H9 (cell line): ENCODE measurements at regions not wholly inside any gene's neighbourhood (a gene's known extent, or its start where the extent isn't known, plus 50 kb on each side); places are given as distances from the start of the nearest gene placed in this dataset.

ENCODE experiments used
- DNase-seq: peaks from one replicate; pipeline ENCODE4 v3.0.0-alpha.2; 2017
- H2AFZ ChIP-seq: one replicate; pipeline ENCODE4 v1.6.1; 2013; ENCODE audit warnings: mild to moderate bottlenecking, low read length, control low read depth, moderate library complexity
- H2AK5ac ChIP-seq: 2 replicates; pipeline ENCODE4 v1.6.1; 2013; ENCODE audit warnings: low read length, control low read depth, mixed read lengths; ENCODE audit not compliant: insufficient read length
- H2BK120ac ChIP-seq: one replicate; pipeline ENCODE4 v1.6.1; 2013; ENCODE audit warnings: low read depth, mild to moderate bottlenecking, low read length, control low read depth, inconsistent platforms; ENCODE audit not compliant: poor library complexity, severe bottlenecking
- H2BK12ac ChIP-seq: 2 replicates; pipeline ENCODE4 v1.6.1; 2013; ENCODE audit warnings: low read length, control low read depth, mixed read lengths, low read depth; ENCODE audit not compliant: insufficient read length
- H2BK15ac ChIP-seq: 2 replicates; pipeline ENCODE4 v1.6.1; 2013; ENCODE audit warnings: low read depth, low read length, control low read depth
- H2BK20ac ChIP-seq: one replicate; pipeline ENCODE4 v1.6.1; 2013; ENCODE audit warnings: low read depth, mild to moderate bottlenecking, low read length, control low read depth, inconsistent platforms; ENCODE audit not compliant: poor library complexity, severe bottlenecking
- H2BK5ac ChIP-seq: 2 replicates; pipeline ENCODE4 v1.6.1; 2013; ENCODE audit warnings: low read length, control low read depth, mixed read lengths; ENCODE audit not compliant: insufficient read length
- H3K14ac ChIP-seq: 2 replicates; pipeline ENCODE4 v1.6.1; 2013; ENCODE audit warnings: low read length, control low read depth; ENCODE audit not compliant: insufficient read depth
- H3K18ac ChIP-seq: 2 replicates; pipeline ENCODE4 v1.6.1; 2013; ENCODE audit warnings: low read depth, mild to moderate bottlenecking, mixed read lengths, low read length, control low read depth; ENCODE audit not compliant: insufficient read length
- H3K23ac ChIP-seq: 2 replicates; pipeline ENCODE4 v1.6.1; 2013; ENCODE audit warnings: low read length, control low read depth, mixed read lengths, low read depth; ENCODE audit not compliant: insufficient read length
- H3K23me2 ChIP-seq: 2 replicates; pipeline ENCODE4 v1.6.1; 2013; ENCODE audit warnings: low read depth, mild to moderate bottlenecking, mixed read lengths, low read length, control low read depth; ENCODE audit not compliant: insufficient read length, poor library complexity, severe bottlenecking
- H3K27ac ChIP-seq: 2 replicates; pipeline ENCODE4 v1.5.1; 2013; ENCODE audit warnings: low read length, control low read depth, mixed read lengths, low read depth; ENCODE audit not compliant: insufficient read length
- H3K27me3 ChIP-seq: 2 replicates; pipeline ENCODE4 v1.6.1; 2013; ENCODE audit warnings: low read length, control low read depth, inconsistent platforms; ENCODE audit not compliant: insufficient read depth
- H3K4ac ChIP-seq: 2 replicates; pipeline ENCODE4 v1.6.1; 2013; ENCODE audit warnings: low read depth, mild to moderate bottlenecking, control low read depth, inconsistent platforms, low read length, moderate library complexity
- H3K4me1 ChIP-seq: 2 replicates; pipeline ENCODE4 v1.6.1; 2013; ENCODE audit warnings: low read length, control low read depth, inconsistent platforms; ENCODE audit not compliant: insufficient read depth
- H3K4me2 ChIP-seq: 2 replicates; pipeline ENCODE4 v1.6.1; 2013; ENCODE audit warnings: low read length, control low read depth, mixed read lengths; ENCODE audit not compliant: insufficient read length, insufficient read depth
- H3K56ac ChIP-seq: 2 replicates; pipeline ENCODE4 v1.6.1; 2013; ENCODE audit warnings: low read depth, mild to moderate bottlenecking, mixed read lengths, low read length, control low read depth; ENCODE audit not compliant: insufficient read length
- H3K79me1 ChIP-seq: 2 replicates; pipeline ENCODE4 v1.6.1; 2013; ENCODE audit warnings: low read depth, mild to moderate bottlenecking, moderate library complexity, low read length, control low read depth, inconsistent platforms; ENCODE audit not compliant: insufficient read depth, poor library complexity, severe bottlenecking
- H3K79me2 ChIP-seq: 2 replicates; pipeline ENCODE4 v1.6.1; 2013; ENCODE audit warnings: low read length, control low read depth, inconsistent platforms; ENCODE audit not compliant: insufficient read depth
- H3K9ac ChIP-seq: 2 replicates; pipeline ENCODE4 v1.6.1; 2013; ENCODE audit warnings: low read length, control low read depth, mixed read lengths; ENCODE audit not compliant: insufficient read length; ENCODE audit errors: extremely low read depth
- H3K9me3 ChIP-seq: one replicate; pipeline ENCODE4 v1.6.1; 2013; ENCODE audit warnings: low read depth, low read length, inconsistent platforms; ENCODE audit not compliant: control insufficient read depth
- H3T11ph ChIP-seq: one replicate; pipeline ENCODE4 v1.6.1; 2013; ENCODE audit warnings: mild to moderate bottlenecking, low read length, control low read depth, inconsistent platforms
- H4K20me1 ChIP-seq: one replicate; pipeline ENCODE4 v1.6.1; 2013; ENCODE audit not compliant: control insufficient read depth, insufficient read length, insufficient read depth
- H4K5ac ChIP-seq: 2 replicates; pipeline ENCODE4 v1.6.1; 2013; ENCODE audit warnings: low read depth, mild to moderate bottlenecking, mixed read lengths, low read length, control low read depth; ENCODE audit not compliant: insufficient read length
- H4K8ac ChIP-seq: replicated peaks from 2 replicates; pipeline ENCODE4 v1.6.1; 2013; ENCODE audit warnings: low read length, control low read depth, mixed read lengths, low read depth; ENCODE audit not compliant: insufficient read length
- H4K91ac ChIP-seq: 2 replicates; pipeline ENCODE4 v1.6.1; 2013; ENCODE audit warnings: low read depth, mild to moderate bottlenecking, moderate library complexity, mixed read lengths, low read length, control low read depth; ENCODE audit not compliant: insufficient read length
- H3K27ac Mint-ChIP-seq, 3 experiments: 2 replicates in 2 of 3; 3 replicates in 1 of 3; pipeline ENCODE4 v1.8.0; 2020 to 2021; ENCODE audit warnings: mixed read lengths in 3 of 3, mild to moderate bottlenecking in 1 of 3, moderate library complexity in 1 of 3
- H3K27me3 Mint-ChIP-seq: 2 replicates; pipeline ENCODE4 v1.8.0; 2021; ENCODE audit warnings: low read depth, mild to moderate bottlenecking, moderate library complexity, mixed read lengths
- H3K36me3 Mint-ChIP-seq, 3 experiments: 2 replicates in 2 of 3; 3 replicates in 1 of 3; pipeline ENCODE4 v1.8.0; 2020 to 2021; ENCODE audit warnings: low read depth in 3 of 3, mixed read lengths in 3 of 3; ENCODE audit not compliant: insufficient read depth in 1 of 3
- H3K4me1 Mint-ChIP-seq, 2 experiments: 2 replicates each; pipeline ENCODE4 v1.8.0; 2020; ENCODE audit warnings: mixed read lengths in 2 of 2
- H3K4me3 Mint-ChIP-seq, 2 experiments: 2 replicates in 1 of 2; 3 replicates in 1 of 2; pipeline ENCODE4 v1.8.0; 2020 to 2021; ENCODE audit warnings: mild to moderate bottlenecking in 2 of 2, mixed read lengths in 2 of 2, moderate library complexity in 1 of 2
- H3K9me3 Mint-ChIP-seq, 2 experiments: 2 replicates in 1 of 2; 3 replicates in 1 of 2; pipeline ENCODE4 v1.8.0; 2020; ENCODE audit warnings: mild to moderate bottlenecking in 2 of 2, mixed read lengths in 2 of 2, moderate library complexity in 1 of 2
- CTCF ChIP-seq: fragments of 200-600 bp; sonication (generic); conservative IDR thresholded peaks from 3 replicates; pipeline ENCODE4 v1.8.0; 2021; ENCODE audit warnings: antibody characterized with exemption, mild to moderate bottlenecking
- WGBS: extraction: QIAGEN DNeasy Blood & Tissue Kit; methylation state at CpG from one replicate; pipeline ENCODE4 v1.1.7; 2013; ENCODE audit warnings: missing lambda C conversion rate, low lambda C conversion rate, mixed read lengths; ENCODE audit not compliant: insufficient read length; ENCODE audit errors: extremely low coverage; 5-methylcytosine and 5-hydroxymethylcytosine counted together

GRCh38 chr5:3317051-3317795, 278.4 kb upstream of the IRX1 start:
- no peak for DNase-seq
- Histone ChIP-seq H2BK120ac (no peak overlapping the region), H4K8ac (no peak overlapping the region), H3K56ac (no peak overlapping the region), H2AK5ac (no peak overlapping the region), H3K14ac (no peak overlapping the region), H3K23me2 (no peaks in the 10 kb centered on the region), H4K5ac (no peak overlapping the region), H2BK15ac (no peak overlapping the region), H3K23ac (no peak overlapping the region), H4K20me1 (no peaks in the 10 kb centered on the region), H3K4ac (no peak overlapping the region), H3K27ac (no peak overlapping the region), H3K9ac (no peak overlapping the region), H3T11ph (no peak overlapping the region), H2BK20ac (no peak overlapping the region), H4K91ac (no peak overlapping the region), H2BK5ac (no peak overlapping the region), H3K79me1 (no peaks in the 10 kb centered on the region), H3K79me2 (no peaks in the 10 kb centered on the region), H3K4me2 (no peak overlapping the region), H2BK12ac (no peak overlapping the region), H3K9me3 (no peaks in the 10 kb centered on the region), H3K18ac (no peak overlapping the region), H2AFZ (no peak overlapping the region), H3K27me3 (no peaks in the 10 kb centered on the region), H3K4me1 (no peaks in the 10 kb centered on the region)
- Mint-ChIP-seq H3K4me3 (no peak overlapping the region), H3K27ac (no peak overlapping the region), H3K27me3 (no peaks in the 10 kb centered on the region; the same call in 1 of the 2 replicates), H3K4me1 (no peaks in the 10 kb centered on the region; a peak in 1 of 4 replicates), H3K9me3 (peaks cover 2 to 3% of the 10 kb centered on the region in 2 experiments), H3K36me3 (peaks cover 0 to 3% (median 3%) of the 10 kb centered on the region in 3 experiments; a peak in 3 of 7 replicates)
- no peak for TF ChIP-seq CTCF
- no CpG with 5 or more reads among the region's 10 CpGs for WGBS
